H1 (cell line): ENCODE measurements at regions not wholly inside any gene's neighbourhood (a gene's known extent, or its start where the extent isn't known, plus 50 kb on each side); places are given as distances from the start of the nearest gene placed in this dataset.

Experiments used
- CTCF ChIA-PET: fragments of 300-600 bp; sonication (Branson Sonifier 250); formaldehyde crosslinking; loops from one replicate; lab custom pipeline; 2021; ENCODE audit not compliant: partially characterized antibody; lab: Charles Lee
- POLR2A ChIA-PET: fragments of 300-600 bp; sonication (Branson Sonifier 250); formaldehyde crosslinking; loops from one replicate; lab custom pipeline; 2021; ENCODE audit warnings: inconsistent platforms; ENCODE audit not compliant: partially characterized antibody; lab: Charles Lee
- DNase-seq, 2 experiments: peaks; one replicate each; pipeline versions ENCODE4 v3.0.0 to v3.0.0-alpha.2; 2010 to 2022; ENCODE audit warnings: low spot score in 2 of 2, low read depth in 1 of 2, mixed read lengths in 1 of 2
- FAIRE-seq: peaks from 2 replicates; lab custom pipeline; 2011; peaks lifted over from hg19 to GRCh38; lab: Jason Lieb, UNC
- H2AFZ ChIP-seq: 2 replicates; pipeline ENCODE4 v1.8.1; 2012; ENCODE audit warnings: low read length, inconsistent platforms
- H2AK5ac ChIP-seq: 2 replicates; pipeline ENCODE4 v1.6.1; 2013; ENCODE audit warnings: low read depth, low read length
- H2BK120ac ChIP-seq: replicated peaks from 2 replicates; pipeline ENCODE3; 2013; ENCODE audit warnings: low read depth, low read length, inconsistent platforms
- H2BK12ac ChIP-seq: 2 replicates; pipeline ENCODE4 v1.6.1; 2013; ENCODE audit warnings: low read depth, low read length
- H2BK15ac ChIP-seq: 2 replicates; pipeline ENCODE4 v1.6.1; 2013; ENCODE audit warnings: low read length
- H2BK20ac ChIP-seq: 2 replicates; pipeline ENCODE4 v1.6.1; 2013; ENCODE audit warnings: low read length
- H2BK5ac ChIP-seq: 2 replicates; pipeline ENCODE4 v1.6.1; 2013; ENCODE audit warnings: low read depth, low read length
- H3K14ac ChIP-seq: 2 replicates; pipeline ENCODE4 v1.6.1; 2013; ENCODE audit warnings: inconsistent platforms; ENCODE audit not compliant: insufficient read length
- H3K18ac ChIP-seq: 2 replicates; pipeline ENCODE4 v1.6.1; 2013; ENCODE audit warnings: low read length; ENCODE audit errors: extremely low read depth
- H3K23ac ChIP-seq: 2 replicates; pipeline ENCODE4 v1.6.1; 2013; ENCODE audit warnings: inconsistent platforms; ENCODE audit not compliant: insufficient read length
- H3K23me2 ChIP-seq: 2 replicates; pipeline ENCODE4 v1.6.1; 2013; ENCODE audit warnings: low read depth, low read length
- H3K27ac ChIP-seq: 2 replicates; pipeline ENCODE4 v1.6.1; 2011; ENCODE audit warnings: low read depth, low read length, inconsistent platforms
- H3K27me3 ChIP-seq, 4 experiments: replicated peaks in 1 of 4; 1 replicate in 1 of 4; 2 replicates in 3 of 4; pipeline versions ENCODE4 v1.6.1 to v1.8.1; 2011 to 2013; ENCODE audit warnings: low read length in 3 of 4, mild to moderate bottlenecking in 3 of 4, inconsistent platforms in 2 of 4, mixed read lengths in 2 of 4, moderate library complexity in 1 of 4; ENCODE audit not compliant: control insufficient read depth in 3 of 4, insufficient read depth in 3 of 4; ENCODE audit errors: extremely low read depth in 1 of 4
- H3K36me3 ChIP-seq, 4 experiments: 2 replicates each; pipeline versions ENCODE4 v1.6.1 to v1.8.1; 2011 to 2013; ENCODE audit warnings: mild to moderate bottlenecking in 4 of 4, low read length in 3 of 4, moderate library complexity in 2 of 4, control low read depth in 1 of 4, inconsistent platforms in 1 of 4; ENCODE audit not compliant: insufficient read depth in 4 of 4, control insufficient read depth in 2 of 4
- H3K4ac ChIP-seq: replicated peaks from 2 replicates; pipeline ENCODE3; 2013; ENCODE audit warnings: low read length, low read depth, mixed read lengths, inconsistent platforms; ENCODE audit not compliant: insufficient read length
- H3K4me1 ChIP-seq, 4 experiments: replicated peaks in 1 of 4; 1 replicate in 1 of 4; 2 replicates in 3 of 4; pipeline versions ENCODE4 v1.6.1 to v1.8.1; 2011 to 2013; ENCODE audit warnings: low read length in 3 of 4, inconsistent platforms in 2 of 4, mixed read lengths in 1 of 4; ENCODE audit not compliant: insufficient read depth in 4 of 4, control insufficient read depth in 3 of 4
- H3K4me2 ChIP-seq, 2 experiments: 2 replicates each; pipeline versions ENCODE4 v1.6.1 to v1.8.1; 2011 to 2013; ENCODE audit warnings: low read depth in 2 of 2, low read length in 2 of 2, control low read depth in 1 of 2, inconsistent platforms in 1 of 2, mild to moderate bottlenecking in 1 of 2; ENCODE audit not compliant: insufficient read depth in 1 of 2
- H3K4me3 ChIP-seq, 4 experiments: fragments of 200-600, 300-600 bp in 1 of 4; sonication (generic), shearing (Covaris generic), sonication (Bioruptor Twin) in 1 of 4; 2 replicates each; pipeline versions ENCODE4 v1.5.1 to v1.8.1; 2011 to 2016; ENCODE audit warnings: low read length in 4 of 4, low read depth in 3 of 4, control low read depth in 2 of 4, inconsistent platforms in 2 of 4, mild to moderate bottlenecking in 2 of 4, mixed read lengths in 1 of 4, moderate library complexity in 1 of 4; ENCODE audit not compliant: insufficient read depth in 2 of 4; ENCODE audit errors: extremely low read depth in 1 of 4
- H3K56ac ChIP-seq: replicated peaks from 2 replicates; pipeline ENCODE3; 2013; ENCODE audit warnings: low read depth, mild to moderate bottlenecking, mixed read lengths, low read length, inconsistent platforms; ENCODE audit not compliant: insufficient read length
- H3K79me1 ChIP-seq: 2 replicates; pipeline ENCODE4 v1.6.1; 2013; ENCODE audit warnings: low read depth, low read length, control low read depth
- H3K79me2 ChIP-seq, 2 experiments: 2 replicates each; pipeline versions ENCODE4 v1.6.1 to v1.8.1; 2012 to 2013; ENCODE audit warnings: low read length in 2 of 2, mild to moderate bottlenecking in 2 of 2, inconsistent platforms in 1 of 2; ENCODE audit not compliant: insufficient read depth in 2 of 2, control insufficient read depth in 1 of 2
- H3K9ac ChIP-seq, 4 experiments: replicated peaks in 1 of 4; 1 replicate in 1 of 4; 2 replicates in 3 of 4; pipeline versions ENCODE4 v1.6.1 to v1.8.1; 2011 to 2013; ENCODE audit warnings: low read depth in 3 of 4, low read length in 3 of 4, control low read depth in 2 of 4, mild to moderate bottlenecking in 2 of 4, moderate library complexity in 2 of 4, inconsistent platforms in 1 of 4; ENCODE audit errors: extremely low read depth in 1 of 4
- H3K9me3 ChIP-seq, 2 experiments: 2 replicates each; pipeline versions ENCODE4 v1.6.1 to v1.8.1; 2012 to 2013; ENCODE audit warnings: mild to moderate bottlenecking in 2 of 2, moderate library complexity in 2 of 2, control low read depth in 1 of 2, inconsistent platforms in 1 of 2, low read depth in 1 of 2, low read length in 1 of 2, mixed read lengths in 1 of 2; ENCODE audit not compliant: insufficient read depth in 2 of 2
- H4K20me1 ChIP-seq, 2 experiments: replicated peaks in 1 of 2; 2 replicates each; pipeline versions ENCODE3 to v1.8.1; 2011 to 2013; ENCODE audit warnings: inconsistent platforms in 2 of 2, low read length in 2 of 2, mild to moderate bottlenecking in 1 of 2; ENCODE audit not compliant: insufficient read depth in 2 of 2, control insufficient read depth in 1 of 2
- H4K5ac ChIP-seq: 2 replicates; pipeline ENCODE4 v1.6.1; 2013; ENCODE audit warnings: low read length, low read depth, mixed read lengths, inconsistent platforms; ENCODE audit not compliant: insufficient read length
- H4K8ac ChIP-seq: 2 replicates; pipeline ENCODE4 v1.8.0; 2013; ENCODE audit warnings: mild to moderate bottlenecking, moderate library complexity, low read length, inconsistent platforms; ENCODE audit not compliant: insufficient read depth; ENCODE audit errors: extremely low read depth
- H4K91ac ChIP-seq: replicated peaks from 2 replicates; pipeline ENCODE3; 2013; ENCODE audit warnings: low read length, mixed read lengths, inconsistent platforms; ENCODE audit not compliant: insufficient read length
- ATF2 ChIP-seq: IDR thresholded peaks from 2 replicates; pipeline ENCODE4 v1.6.1; 2012; ENCODE audit warnings: low read length, inconsistent platforms
- BCL11A ChIP-seq, 2 experiments: IDR thresholded peaks; one replicate each; pipeline ENCODE4 v1.6.1; 2011; ENCODE audit warnings: low read depth in 2 of 2, low read length in 2 of 2, mild to moderate bottlenecking in 2 of 2
- FOSL1 ChIP-seq: IDR thresholded peaks from 2 replicates; pipeline ENCODE4 v1.6.1; 2011; ENCODE audit warnings: mild to moderate bottlenecking, low read depth, low read length, moderate library complexity; ENCODE audit not compliant: insufficient read depth
- JUN ChIP-seq: IDR thresholded peaks from 2 replicates; pipeline ENCODE4 v1.6.1; 2011; ENCODE audit warnings: low read depth, mild to moderate bottlenecking, improper control_type of control experiment, low read length
- KDM4A ChIP-seq: IDR thresholded peaks from one replicate; pipeline ENCODE4 v1.7.1; 2012; ENCODE audit warnings: low read depth, mild to moderate bottlenecking, moderate library complexity, low read length, inconsistent platforms; ENCODE audit not compliant: severe bottlenecking
- POLR2A ChIP-seq, 2 experiments: IDR thresholded peaks; 1 replicate in 1 of 2; 2 replicates in 1 of 2; pipeline ENCODE4 v1.6.1; 2011; ENCODE audit warnings: low read depth in 2 of 2, low read length in 2 of 2, mild to moderate bottlenecking in 2 of 2; ENCODE audit errors: control extremely low read depth in 1 of 2
- RAD21 ChIP-seq, 2 experiments: IDR thresholded peaks in 1 of 2; conservative IDR thresholded peaks in 1 of 2; 2 replicates each; pipeline ENCODE4 v1.6.1; 2011; ENCODE audit warnings: low read depth in 2 of 2, low read length in 2 of 2, improper control_type of control experiment in 1 of 2, inconsistent platforms in 1 of 2, mild to moderate bottlenecking in 1 of 2, moderate library complexity in 1 of 2
- RXRA ChIP-seq: IDR thresholded peaks from 2 replicates; pipeline ENCODE4 v1.6.1; 2011; ENCODE audit warnings: low read depth, mild to moderate bottlenecking, low read length, moderate library complexity; ENCODE audit not compliant: insufficient read depth
- SIX5 ChIP-seq: IDR thresholded peaks from 2 replicates; pipeline ENCODE4 v1.6.1; 2011; ENCODE audit warnings: mild to moderate bottlenecking, low read depth, low read length
- SP4 ChIP-seq: IDR thresholded peaks from 2 replicates; pipeline ENCODE4 v1.6.1; 2012; ENCODE audit warnings: low read length, inconsistent platforms
- WGBS, 2 experiments: shearing (Covaris generic) in 1 of 2; methylation state at CpG; one replicate each; pipeline versions ENCODE4 v1.1.6 to v1.1.7; 2013 to 2015; ENCODE audit warnings: low lambda C conversion rate in 2 of 2, mixed read lengths in 2 of 2, inconsistent platforms in 1 of 2, low coverage in 1 of 2, missing lambda C conversion rate in 1 of 2; ENCODE audit not compliant: insufficient replicate concordance in 2 of 2, insufficient coverage in 1 of 2, insufficient read length in 1 of 2; ENCODE audit errors: extremely low coverage in 1 of 2, missing lambda C conversion rate in 1 of 2; 5-methylcytosine and 5-hydroxymethylcytosine counted together

- Histone ChIP-seq H3K9ac (no peak overlapping the region), H3K4me1 (no peaks in the 10 kb centered on the region), H3K23ac (no peak overlapping the region), H2BK120ac (no peak overlapping the region), H4K20me1 (no peaks in the 10 kb centered on the region), H3K27me3 (no peaks in the 10 kb centered on the region), H4K5ac (no peak overlapping the region), H3K27ac (no peak overlapping the region), H2BK20ac (no peak overlapping the region), H3K4me3 (no peak overlapping the region), H3K23me2 (no peaks in the 10 kb centered on the region), H2AK5ac (no peak overlapping the region), H2BK15ac (no peak overlapping the region), H3K79me1 (no peaks in the 10 kb centered on the region), H2BK12ac (0 out of 2 replicates have a peak overlapping the region, but pooled peaks have one; percentile 44), H4K8ac (no peak overlapping the region), H3K56ac (no peak overlapping the region), H3K79me2 (no peaks in the 10 kb centered on the region), H2BK5ac (no peak overlapping the region), H3K36me3 (no peaks in the 10 kb centered on the region), H3K4me2 (no peak overlapping the region), H3K14ac (no peak overlapping the region), H3K4ac (no peak overlapping the region), H3K9me3 (no peaks in the 10 kb centered on the region), H2AFZ (no peak overlapping the region), H4K91ac (no peak overlapping the region), H3K18ac (no peak overlapping the region)
- no peak for DNase-seq
- TF ChIP-seq FOSL1 (no peak), SIX5 (no peak), RAD21 (IDR thresholded peaks at IDR 0.05 in 1 of 2, conservative IDR thresholded peaks at IDR 0.05 in 1 of 2; ENCODE audit: low read depth in 2 of 2, low read length in 2 of 2) (no peak), JUN (no peak), RXRA (no peak), ATF2 (no peak), SP4 (no peak), BCL11A (IDR thresholded peaks at IDR 0.05; ENCODE audit: low read depth in 2 of 2, low read length in 2 of 2) (no peak), POLR2A (IDR thresholded peaks at IDR 0.05; ENCODE audit: control extremely low read depth in 1 of 2, low read depth in 2 of 2, low read length in 2 of 2) (no peak), KDM4A (no peak)
- ChIA-PET CTCF (no interaction called here), POLR2A (no interaction called here)
- WGBS, 2 experiments, result 85% methylated on average over 1 of the region's 1 CpG; no CpG with 5 or more reads in 1 of the 2 experiments
- no peak for FAIRE-seq
Measured at GRCh38 chr21:27298465-27298864, 331.6 kb upstream of the ADAMTS5 start.
